PC-9 (cell line): ENCODE measurements at regions not wholly inside any gene's neighbourhood (a gene's known extent, or its start where the extent isn't known, plus 50 kb on each side); places are given as distances from the start of the nearest gene placed in this dataset.

Experiments used
- BruUV-seq: library from RNA; stranded (reverse); fragments of 400-500 nt; replicated peaks from 2 replicates; lab custom pipeline; 2021; lab: Mats Ljungman, UMichigan
- CTCF ChIA-PET: fragments of 300-600 bp; sonication (Branson Sonifier 250); formaldehyde crosslinking; loops from one replicate; lab custom pipeline; 2022; ENCODE audit warnings: antibody characterized with exemption; lab: Charles Lee
- POLR2A ChIA-PET: fragments of 300-600 bp; sonication (Branson Sonifier 250); formaldehyde crosslinking; loops from one replicate; lab custom pipeline; 2022; ENCODE audit warnings: antibody characterized with exemption; ENCODE audit not compliant: unreplicated experiment; lab: Charles Lee
- DNase-seq, 2 experiments: peaks; one replicate each; pipeline versions ENCODE4 v3.0.0 to v3.0.0-alpha.2; 2015 to 2022; ENCODE audit warnings: mixed read lengths in 1 of 2
- H2AFZ ChIP-seq: fragments of 200-600 bp; sonication (generic); 2 replicates; pipeline ENCODE4 v1.8.1; 2017; ENCODE audit warnings: antibody characterized with exemption
- H3F3A ChIP-seq: fragments of 200-600 bp; sonication (generic); 2 replicates; pipeline ENCODE4 v1.8.1; 2017; ENCODE audit warnings: antibody characterized with exemption, mild to moderate bottlenecking, low read depth; ENCODE audit not compliant: insufficient read depth
- H3K27ac ChIP-seq: fragments of 200-600 bp; sonication (generic); 2 replicates; pipeline ENCODE4 v1.6.1; 2016; ENCODE audit warnings: mixed run types
- H3K27me3 ChIP-seq: fragments of 200-600 bp; sonication (generic); 2 replicates; pipeline ENCODE4 v1.6.1; 2016; ENCODE audit warnings: low read depth, mixed run types; ENCODE audit not compliant: insufficient read depth
- H3K36me3 ChIP-seq: fragments of 200-600 bp; sonication (generic); 2 replicates; pipeline ENCODE4 v1.6.1; 2016; ENCODE audit warnings: low read depth, mixed run types
- H3K4me1 ChIP-seq: fragments of 200-600 bp; sonication (generic); replicated peaks from 2 replicates; pipeline ENCODE4 v1.6.1; 2016; ENCODE audit warnings: mixed run types; ENCODE audit not compliant: insufficient read depth
- H3K4me2 ChIP-seq: fragments of 200-600 bp; sonication (generic); 2 replicates; pipeline ENCODE4 v1.6.1; 2017; ENCODE audit warnings: mixed run types
- H3K4me3 ChIP-seq: fragments of 200-600 bp; sonication (generic); 2 replicates; pipeline ENCODE4 v1.6.1; 2016; ENCODE audit warnings: mixed run types
- H3K79me2 ChIP-seq: fragments of 200-600 bp; sonication (generic); 2 replicates; pipeline ENCODE4 v1.6.1; 2017; ENCODE audit warnings: low read depth, mixed run types
- H3K9me2 ChIP-seq: fragments of 200-600 bp; sonication (generic); 2 replicates; pipeline ENCODE4 v1.8.1; 2017; ENCODE audit warnings: mild to moderate bottlenecking; ENCODE audit not compliant: insufficient read depth
- H3K9me3 ChIP-seq: fragments of 200-600 bp; sonication (generic); 2 replicates; pipeline ENCODE4 v1.8.1; 2016; ENCODE audit warnings: low read depth; ENCODE audit not compliant: insufficient read depth
- H4K20me1 ChIP-seq: fragments of 200-600 bp; sonication (generic); 2 replicates; pipeline ENCODE4 v1.8.1; 2017; ENCODE audit not compliant: insufficient read depth
- CTCF ChIP-seq: fragments of 200-600 bp; sonication (generic); conservative IDR thresholded peaks from 2 replicates; pipeline ENCODE4 v1.6.1; 2017; ENCODE audit warnings: mixed run types, antibody characterized with exemption, mild to moderate bottlenecking, moderate library complexity
- EZH2 ChIP-seq: fragments of 200-600 bp; sonication (generic); IDR thresholded peaks from 2 replicates; pipeline ENCODE4 v1.8.0; 2017; ENCODE audit warnings: antibody characterized with exemption, low read depth
- intact Hi-C: fragments of 100-400 bp; cut with micrococcal nuclease; formaldehyde crosslinking; loops from one replicate; pipeline ENCODE4 v1.10.0; 2022; ENCODE audit not compliant: unreplicated experiment

- H3K27me3 ChIP-seq, result peaks cover 34% of the 10 kb centered on the region
- no peaks in the 10 kb centered on the region for H3K79me2 ChIP-seq
- no peaks in the 10 kb centered on the region for H3K9me2 ChIP-seq
- no TSS peak for BruUV-seq
- no peak overlapping the region for H3K27ac ChIP-seq
- TF ChIP-seq EZH2, result no peak
- TF ChIP-seq CTCF, result no peak
- ChIA-PET CTCF (no interaction called here), POLR2A (interaction anchor here (0.7 kb wide), 1 partner anchor 13 kb away, joined by 8 read pairs; no protein-coding TSS in a partner anchor)
- no peaks in the 10 kb centered on the region for H3K9me3 ChIP-seq
- H3K4me1 ChIP-seq, result no peaks in the 10 kb centered on the region
- H3K4me2 ChIP-seq, result no peak overlapping the region
- no peaks in the 10 kb centered on the region for H3K36me3 ChIP-seq
- no peaks in the 10 kb centered on the region for H4K20me1 ChIP-seq
- H3F3A ChIP-seq, result no peaks in the 10 kb centered on the region
- intact Hi-C loops, result no loop called here
- no peak overlapping the region for H2AFZ ChIP-seq
- H3K4me3 ChIP-seq, result no peak overlapping the region
- DNase-seq, result no peak
Measured at GRCh38 chr18:78056011-78056410, 806.4 kb downstream of the GALR1 start.

GRCh38 chr18:78069784-78070664, 820.4 kb downstream of the GALR1 start:
- Histone ChIP-seq H3K27ac (no peak overlapping the region), H2AFZ (no peak overlapping the region), H3K9me3 (no peaks in the 10 kb centered on the region), H3K27me3 (peaks cover 69% of the 10 kb centered on the region), H4K20me1 (no peaks in the 10 kb centered on the region), H3K4me1 (no peaks in the 10 kb centered on the region), H3K4me3 (no peak overlapping the region), H3K9me2 (no peaks in the 10 kb centered on the region), H3K79me2 (no peaks in the 10 kb centered on the region), H3F3A (no peaks in the 10 kb centered on the region), H3K36me3 (no peaks in the 10 kb centered on the region), H3K4me2 (no peak overlapping the region)
- DNase-seq, result no peak
- ChIA-PET POLR2A (no interaction called here), CTCF (no interaction called here)
- intact Hi-C loops, result no loop called here
- TF ChIP-seq EZH2, result no peak
- TF ChIP-seq CTCF, result no peak
- BruUV-seq, result no TSS peak

GRCh38 chr18:78071166-78071710, 821.6 kb downstream of the GALR1 start:
- Histone ChIP-seq H3K4me3 (no peak overlapping the region), H3K9me3 (no peaks in the 10 kb centered on the region), H3K4me1 (no peaks in the 10 kb centered on the region), H3K36me3 (no peaks in the 10 kb centered on the region), H3K4me2 (no peak overlapping the region), H3K79me2 (no peaks in the 10 kb centered on the region), H3F3A (no peaks in the 10 kb centered on the region), H3K9me2 (no peaks in the 10 kb centered on the region), H3K27me3 (peaks cover 78% of the 10 kb centered on the region), H4K20me1 (no peaks in the 10 kb centered on the region), H2AFZ (no peak overlapping the region), H3K27ac (no peak overlapping the region)
- TF ChIP-seq EZH2 (no peak), CTCF (no peak)
- BruUV-seq, result no TSS peak
- intact Hi-C loops, result no loop called here
- ChIA-PET CTCF (no interaction called here), POLR2A (no interaction called here)
- DNase-seq, result no peak
